Sciatic nerve (tissue), 2 donors: ENCODE measurements at regions not wholly inside any gene's neighbourhood (a gene's known extent, or its start where the extent isn't known, plus 50 kb on each side); places are given as distances from the start of the nearest gene placed in this dataset.
A peak's percentile ranks its signal among the peaks of the same experiment; 100 is the strongest.
"Not testable (repeated sequence)": the region's sequence is repeated elsewhere in the genome, so short reads cannot be mapped to it uniquely, and the experiment has no call there.

Source experiments
- ATAC-seq: fragments of 200-7000 bp; cut with Tn5 transposase; one replicate; pipeline ENCODE4 v1.9.1; 2020; ENCODE audit warnings: mild to moderate bottlenecking, moderate library complexity
- DNase-seq: peaks from one replicate; pipeline ENCODE4 v3.0.0-alpha.2; 2020; ENCODE audit warnings: low spot score
- intact Hi-C: fragments of 100-400 bp; cut with DNase I; formaldehyde crosslinking; loops from one replicate; pipeline ENCODE4 v1.14.2; 2022
- donor health status: DM: no; HTN: no; CAD: no.
- donor health status: DM: no; HTN: no; CAD: no.

GRCh38 chr2:87554678-87555077 is 193.2 kb upstream of the PLGLB2 start:
- intact Hi-C loops, DNase-seq, ATAC-seq: not testable (repeated sequence)

- DNase-seq, ATAC-seq, intact Hi-C loops: not testable (repeated sequence)
Measured at GRCh38 chr2:87555082-87555481, 192.8 kb upstream of the PLGLB2 start.

DNA sequence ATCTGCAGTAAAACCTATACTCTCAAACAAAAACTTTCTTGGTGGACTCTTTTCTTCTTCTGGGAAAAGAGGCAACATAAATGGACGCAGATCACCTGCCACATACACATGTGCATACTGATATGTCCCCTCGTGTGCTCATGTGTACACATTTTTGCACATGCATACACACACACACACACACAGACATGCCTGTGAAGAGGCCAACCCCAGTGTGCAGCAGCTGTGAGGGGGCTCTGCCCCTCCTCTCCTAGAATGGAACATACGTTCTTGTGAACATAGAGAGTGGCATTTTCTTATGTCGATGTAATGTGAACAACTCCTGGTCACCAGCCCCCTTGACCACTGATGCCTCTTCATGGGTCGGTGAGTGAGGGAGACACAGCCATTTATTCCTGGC is 188.9 kb upstream of the PLGLB2 start:
- intact Hi-C loops, ATAC-seq, DNase-seq: not testable (repeated sequence)

- DNase-seq, intact Hi-C loops, ATAC-seq: not testable (repeated sequence)
Measured at GRCh38 chr2:87559735-87560134, 188.2 kb upstream of the PLGLB2 start.

GRCh38 chr2:87565116-87565515 is 182.8 kb upstream of the PLGLB2 start:
- ATAC-seq, DNase-seq, intact Hi-C loops: not testable (repeated sequence)

DNA sequence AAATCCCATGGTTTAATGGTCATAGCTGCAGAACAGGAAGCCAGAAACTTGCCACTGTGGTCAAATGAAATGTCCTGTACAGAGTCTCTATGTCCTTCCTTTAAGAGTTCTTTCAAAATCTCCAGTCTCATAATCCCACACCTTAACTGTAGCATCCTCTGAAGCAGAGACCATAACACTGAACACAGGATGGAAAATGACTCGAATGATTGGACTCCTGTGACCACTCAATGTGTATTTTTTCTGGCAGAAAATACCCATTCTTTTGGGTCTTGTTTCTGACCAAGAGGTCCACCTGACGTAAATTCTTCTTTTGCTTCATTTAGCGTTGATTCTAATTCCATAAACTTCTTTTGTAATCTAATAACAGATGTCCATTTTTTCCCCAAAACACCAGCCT is 181.4 kb upstream of the PLGLB2 start:
- intact Hi-C loops, ATAC-seq, DNase-seq: not testable (repeated sequence)

GRCh38 chr2:87567093-87567492 is 180.8 kb upstream of the PLGLB2 start:
- ATAC-seq, DNase-seq, intact Hi-C loops: not testable (repeated sequence)

- DNase-seq, intact Hi-C loops, ATAC-seq: not testable (repeated sequence)
Measured at GRCh38 chr2:87567912-87568311, 180.0 kb upstream of the PLGLB2 start.

DNA sequence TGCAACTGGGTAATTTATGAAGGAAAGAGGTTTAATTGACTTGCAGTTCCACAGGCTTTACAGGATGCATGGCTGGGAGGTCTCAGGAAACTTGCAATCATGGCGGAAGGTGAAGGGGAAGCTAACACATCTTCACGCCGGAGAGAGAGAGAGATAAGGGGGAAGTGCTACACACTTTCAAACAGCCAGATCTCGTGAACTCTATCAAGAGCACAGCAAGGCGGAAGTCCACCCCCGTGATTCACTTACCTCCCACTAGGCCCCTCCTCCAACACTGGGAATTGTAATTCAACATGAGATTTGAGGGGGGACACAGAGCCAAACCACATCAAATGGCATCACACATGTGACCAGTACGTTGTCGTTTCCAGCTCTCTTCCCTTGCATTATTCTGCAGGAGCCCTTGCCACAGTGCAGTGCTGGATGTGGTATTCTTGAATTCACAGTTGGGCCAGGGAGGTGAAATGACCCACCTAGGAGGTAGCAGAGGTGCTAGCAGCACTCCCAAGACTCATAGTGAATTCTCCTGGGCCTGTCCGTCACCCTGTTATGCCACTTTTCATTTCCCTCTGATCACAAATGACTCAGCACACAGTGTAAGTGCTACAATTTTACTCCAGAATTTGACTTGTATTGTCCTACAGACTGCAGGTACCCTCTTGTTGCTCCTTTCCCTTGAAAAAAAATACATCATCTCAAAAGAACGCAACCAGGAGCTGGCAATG is 179.2 kb upstream of the PLGLB2 start:
- DNase-seq, ATAC-seq, intact Hi-C loops: not testable (repeated sequence)

DNA sequence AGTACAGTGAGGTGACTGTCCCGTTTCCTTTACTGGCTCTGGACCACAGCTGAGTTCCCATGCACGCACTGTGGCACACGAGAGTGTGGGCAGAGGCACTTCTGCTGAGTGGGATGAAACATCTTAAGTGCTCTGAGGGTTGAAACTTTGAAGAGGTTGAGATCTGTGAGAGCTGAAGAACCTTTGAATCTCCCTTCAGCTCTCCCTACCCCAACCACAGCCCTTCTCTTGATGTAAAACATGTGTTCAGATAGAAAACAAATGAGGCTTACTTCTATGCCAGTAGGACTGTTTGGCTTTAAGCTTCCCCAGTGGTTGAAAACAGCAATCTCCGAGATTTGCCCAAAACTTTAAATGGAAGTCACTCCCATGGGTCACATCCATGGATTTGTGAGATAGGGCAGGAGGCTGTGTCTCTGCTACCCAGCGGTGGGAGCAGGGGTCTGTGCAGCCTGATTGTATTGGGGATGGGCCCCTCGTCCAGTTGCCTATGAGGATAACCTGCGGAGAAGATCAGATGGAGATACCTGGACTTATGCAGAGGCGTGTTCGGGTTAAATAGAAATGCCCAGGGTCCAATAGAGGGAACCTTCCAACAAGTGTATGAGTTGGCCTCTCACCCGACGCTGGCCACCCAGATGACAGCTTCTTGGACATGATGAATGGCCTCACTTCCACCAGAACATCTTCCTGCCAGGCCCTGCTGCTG is 178.0 kb upstream of the PLGLB2 start:
- peak; percentile 66 for ATAC-seq
- DNase-seq, intact Hi-C loops: not testable (repeated sequence)

DNA sequence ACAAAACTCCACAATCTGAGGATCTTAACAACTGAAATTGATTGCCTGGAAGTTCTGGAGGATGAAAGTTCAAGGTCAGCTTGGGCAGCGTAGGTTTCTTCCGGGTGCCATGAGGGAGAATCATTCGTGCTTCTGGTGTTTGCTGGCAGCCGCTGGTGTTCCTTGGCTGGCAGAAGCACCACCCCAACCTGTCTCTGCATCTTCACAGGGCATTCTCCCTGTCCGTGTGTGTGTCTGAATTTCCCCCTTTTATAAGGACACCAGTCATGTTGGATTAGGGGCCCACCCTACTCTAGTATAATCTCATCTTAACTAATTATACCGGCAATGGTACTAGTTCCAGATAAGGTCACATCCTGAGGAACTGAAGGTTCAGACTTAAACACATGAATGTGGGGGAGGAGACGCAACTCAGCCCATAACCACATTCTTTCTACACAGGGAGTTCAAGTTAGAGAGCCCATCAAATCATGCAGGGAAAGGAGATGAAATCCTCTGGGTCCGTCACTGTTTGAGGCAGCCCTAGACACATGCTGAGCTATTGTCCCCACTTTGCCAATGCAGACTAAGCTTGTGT is 175.9 kb upstream of the PLGLB2 start:
- ATAC-seq, intact Hi-C loops, DNase-seq: not testable (repeated sequence)

- ATAC-seq, intact Hi-C loops: not testable (repeated sequence)
Measured at GRCh38 chr2:87572906-87573305, 175.0 kb upstream of the PLGLB2 start.

GRCh38 chr2:87573386-87574192 is 174.3 kb upstream of the PLGLB2 start:
- ATAC-seq = peak; percentile 89
- DNase-seq, intact Hi-C loops: not testable (repeated sequence)

More at GRCh38 chr2:87572906-87573305, 175.0 kb upstream of the PLGLB2 start:
- not testable (repeated sequence) for DNase-seq

DNA sequence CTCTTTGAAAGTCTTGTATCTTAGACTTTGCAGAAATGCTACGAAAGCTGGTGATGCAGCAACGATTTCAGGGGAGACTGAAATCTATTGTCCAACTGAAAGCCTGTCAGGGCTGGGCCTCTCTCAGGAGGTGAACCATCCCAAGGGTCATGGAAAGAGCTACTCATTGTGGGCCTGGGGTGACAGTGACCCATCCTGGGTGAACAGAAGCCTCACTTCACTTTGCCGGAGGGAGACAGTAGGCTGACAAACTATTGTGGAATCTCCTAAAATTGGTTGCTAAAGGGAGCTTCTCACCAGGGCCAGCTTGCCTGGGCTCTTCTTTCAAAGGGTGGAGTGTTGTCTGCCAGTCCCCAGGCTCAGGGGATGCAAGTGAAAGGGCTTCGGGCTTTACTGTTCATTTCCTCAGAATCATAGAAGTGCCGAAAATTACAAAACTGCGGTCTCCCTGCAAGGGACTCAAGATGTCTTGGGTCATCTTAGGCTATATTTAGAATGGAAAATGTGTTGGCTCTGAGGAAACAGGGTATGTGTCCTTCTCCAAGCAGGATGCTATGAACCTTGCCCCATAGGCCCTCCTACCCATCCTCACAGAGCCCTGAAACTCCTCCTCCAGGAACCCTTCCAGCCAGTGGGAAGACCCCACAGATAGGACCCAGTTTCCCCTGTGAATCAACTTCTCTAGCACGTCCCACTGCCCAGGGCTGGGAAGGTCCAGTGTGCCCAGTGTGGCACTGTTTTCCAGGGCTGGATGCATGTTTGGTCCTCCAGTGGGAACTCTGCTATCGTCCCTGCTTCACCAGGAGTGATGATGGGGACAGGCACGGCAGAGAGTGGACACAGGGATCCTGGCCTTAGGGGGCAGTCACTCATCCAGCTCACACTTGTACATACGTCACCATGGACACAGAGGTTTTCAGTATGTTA is 173.4 kb upstream of the PLGLB2 start:
- intact Hi-C loops, DNase-seq: not testable (repeated sequence)
- peak; percentile 35 for ATAC-seq

GRCh38 chr2:87575138-87575537 is 172.7 kb upstream of the PLGLB2 start:
- ATAC-seq, intact Hi-C loops, DNase-seq: not testable (repeated sequence)

GRCh38 chr2:87577358-87577757 is 170.5 kb upstream of the PLGLB2 start:
- intact Hi-C loops, DNase-seq, ATAC-seq: not testable (repeated sequence)

- DNase-seq, intact Hi-C loops, ATAC-seq: not testable (repeated sequence)
Measured at GRCh38 chr2:87582152-87582551, 165.7 kb upstream of the PLGLB2 start.

DNA sequence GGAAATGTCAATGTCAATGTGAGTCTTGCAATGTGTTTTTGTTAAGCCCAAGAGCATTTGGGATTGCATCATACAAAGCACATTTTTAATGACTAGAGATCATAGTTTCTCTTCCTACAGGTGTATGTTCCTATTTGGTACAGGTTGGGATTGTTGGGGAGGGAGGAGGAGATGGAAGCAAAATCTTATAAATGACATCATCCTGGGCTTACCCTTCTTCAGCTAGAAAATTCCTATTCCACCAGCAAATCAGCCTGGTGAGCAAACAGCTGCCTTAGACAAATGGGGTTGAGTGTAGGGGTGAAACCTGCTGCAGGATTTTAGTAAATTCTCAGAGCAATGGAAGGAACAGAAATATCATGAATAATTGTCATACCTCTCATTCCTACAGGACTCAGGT is 165.3 kb upstream of the PLGLB2 start:
- DNase-seq, intact Hi-C loops: not testable (repeated sequence)

More for the DNA sequence above, 165.3 kb upstream of the PLGLB2 start:
- ATAC-seq = peak; percentile 27
